BLaER1 treated with 17β-estradiol and CSF1 and Interleukin-3, amounts not matched to agents 10 nM and 100 nM (cell line): ENCODE measurements at regions not wholly inside any gene's neighbourhood (a gene's known extent, or its start where the extent isn't known, plus 50 kb on each side); places are given as distances from the start of the nearest gene placed in this dataset.
"Not testable (repeated sequence)": the region's sequence is repeated elsewhere in the genome, so short reads cannot be mapped to it uniquely, and the experiment has no call there.

Experiments used
- H3K27ac ChIP-seq, 11 experiments: shearing (Covaris generic); formaldehyde crosslinking; 2 replicates each; pipeline ENCODE4 v1.8.1; 2022
- H3K27me3 ChIP-seq, 11 experiments: shearing (Covaris generic); formaldehyde crosslinking; 2 replicates each; pipeline ENCODE4 v1.8.1; 2022
- H3K36me3 ChIP-seq, 11 experiments: shearing (Covaris generic); formaldehyde crosslinking; 2 replicates each; pipeline ENCODE4 v1.8.1; 2022
- H3K4me1 ChIP-seq, 10 experiments: shearing (Covaris generic); formaldehyde crosslinking; 2 replicates each; pipeline ENCODE4 v1.8.1; 2022
- H3K4me2 ChIP-seq, 11 experiments: shearing (Covaris generic); formaldehyde crosslinking; 2 replicates each; pipeline ENCODE4 v1.8.1; 2022
- H3K4me3 ChIP-seq, 10 experiments: shearing (Covaris generic); formaldehyde crosslinking; 2 replicates each; pipeline ENCODE4 v1.8.1; 2022
- H3K9ac ChIP-seq, 11 experiments: shearing (Covaris generic); formaldehyde crosslinking; 2 replicates each; pipeline ENCODE4 v1.8.1; 2022
- H3K9me3 ChIP-seq, 11 experiments: shearing (Covaris generic); formaldehyde crosslinking; replicated peaks in 1 of 11; 2 replicates each; pipeline ENCODE4 v1.8.1; 2022
- H4K20me1 ChIP-seq, 11 experiments: shearing (Covaris generic); formaldehyde crosslinking; 2 replicates each; pipeline ENCODE4 v1.8.1; 2022
- Cebpa-rat ChIP-seq, 11 experiments: shearing (Covaris generic); IDR thresholded peaks; 2 replicates each; pipeline ENCODE4 v1.8.1; 2022

DNA sequence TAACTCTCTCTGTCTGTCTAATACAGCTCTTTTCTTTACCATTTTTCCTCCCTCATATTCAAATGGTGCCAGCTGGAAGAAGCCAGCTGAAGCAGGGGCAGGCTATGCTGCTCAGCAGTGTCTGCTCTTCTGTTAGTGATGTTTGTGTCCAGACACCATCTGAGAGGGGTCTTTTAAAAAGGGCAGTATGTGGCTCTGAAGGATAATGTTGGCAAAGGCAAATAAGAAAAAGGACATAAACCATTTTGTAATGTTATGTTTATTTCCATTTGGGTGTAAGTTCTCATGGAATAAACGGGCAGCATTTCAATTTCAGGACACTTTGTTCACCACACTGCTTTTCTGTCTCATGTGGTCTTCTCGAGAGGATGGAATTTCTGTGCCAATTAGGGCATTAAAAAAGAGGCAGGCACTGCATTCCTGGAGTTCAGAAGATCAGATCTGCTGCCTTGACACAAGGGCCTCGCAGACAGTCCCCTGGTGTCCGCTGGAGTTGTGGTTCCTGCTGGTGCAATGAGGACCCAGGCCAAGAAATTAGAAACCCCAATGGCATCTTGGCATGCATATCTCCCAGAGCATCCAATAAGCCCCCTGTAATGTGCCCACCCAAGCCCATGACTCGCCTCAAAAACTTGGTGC, 109.0 kb upstream of the ELMO1 start:
- H3K36me3 ChIP-seq: no peaks in the 10 kb centered on the region
- no peak for TF ChIP-seq Cebpa-rat (IDR thresholded peaks at IDR 0.05)
- H3K27ac ChIP-seq: no peak overlapping the region
- H4K20me1 ChIP-seq: no peaks in the 10 kb centered on the region
- H3K4me2 ChIP-seq: no peak overlapping the region
- H3K4me1 ChIP-seq: no peaks in the 10 kb centered on the region
- H3K9ac ChIP-seq: no peak overlapping the region
- H3K9me3 ChIP-seq: peaks cover 0 to 7% (median 6%) of the 10 kb centered on the region in 11 experiments; a peak in 6 of 22 replicates
- no peaks in the 10 kb centered on the region for H3K27me3 ChIP-seq
- no peak overlapping the region for H3K4me3 ChIP-seq

DNA sequence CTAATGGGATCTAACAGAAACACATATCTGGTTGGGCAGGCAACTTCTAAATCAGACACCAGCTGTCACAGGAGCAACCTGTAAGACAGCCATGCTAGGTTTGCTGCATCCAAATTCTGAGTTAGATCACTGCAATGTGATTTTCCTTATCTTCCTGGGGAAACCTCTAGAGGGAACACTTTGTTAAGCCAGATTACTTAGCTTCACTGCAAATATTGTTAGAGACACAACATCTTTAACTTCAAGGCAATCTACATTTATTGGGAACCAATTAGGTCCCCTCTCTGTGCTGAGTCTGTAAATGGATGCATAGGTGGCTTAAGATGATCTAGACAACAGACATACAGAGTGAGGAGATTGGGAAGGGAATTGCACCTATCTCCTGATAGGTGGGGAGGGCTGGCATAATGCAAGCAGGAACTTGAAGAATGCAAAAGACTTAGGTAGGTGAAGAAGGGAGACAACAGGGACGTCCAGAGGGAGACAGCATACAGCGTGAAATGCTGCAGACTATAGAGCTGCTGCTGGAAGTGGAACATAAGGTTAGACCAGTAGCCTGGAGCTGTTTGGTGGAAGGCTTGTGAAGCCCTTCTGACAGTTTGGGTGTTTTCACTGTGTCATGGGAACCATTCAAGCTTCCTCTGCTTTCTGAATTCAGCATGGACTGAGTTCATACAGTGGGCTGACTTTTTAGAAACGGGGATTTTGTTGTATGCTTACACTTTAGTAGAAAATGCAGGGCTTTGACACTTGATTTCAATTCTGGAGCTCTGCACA, 109.8 kb upstream of the ELMO1 start:
- no peak overlapping the region for H3K9ac ChIP-seq
- H4K20me1 ChIP-seq: no peaks in the 10 kb centered on the region
- H3K4me1 ChIP-seq: no peaks in the 10 kb centered on the region
- H3K36me3 ChIP-seq: no peaks in the 10 kb centered on the region
- no peak for TF ChIP-seq Cebpa-rat (IDR thresholded peaks at IDR 0.05)
- no peak overlapping the region for H3K4me3 ChIP-seq
- H3K9me3 ChIP-seq: peaks cover 0 to 7% (median 6%) of the 10 kb centered on the region in 11 experiments; a peak in 6 of 22 replicates
- H3K27ac ChIP-seq: no peak overlapping the region
- no peaks in the 10 kb centered on the region for H3K27me3 ChIP-seq
- no peak overlapping the region for H3K4me2 ChIP-seq

- TF ChIP-seq Cebpa-rat (IDR thresholded peaks at IDR 0.05): no peak
- H3K4me1 ChIP-seq: peaks cover 0 to 10% (median 4%) of the 10 kb centered on the region in 10 experiments; a peak in 6 of 20 replicates
- H3K9me3 ChIP-seq: no peaks in the 10 kb centered on the region
- no peaks in the 10 kb centered on the region for H4K20me1 ChIP-seq
- no peaks in the 10 kb centered on the region for H3K27me3 ChIP-seq
- no peaks in the 10 kb centered on the region for H3K36me3 ChIP-seq
- H3K9ac ChIP-seq: no peak overlapping the region
- H3K4me3 ChIP-seq: no peak overlapping the region
- no peak overlapping the region for H3K4me2 ChIP-seq
- no peak overlapping the region for H3K27ac ChIP-seq
Measured at GRCh38 chr7:37570145-37570544, 113.4 kb upstream of the GPR141 start.

- Histone ChIP-seq H3K4me3 (no peak overlapping the region), H4K20me1 (no peaks in the 10 kb centered on the region), H3K4me2 (peak overlapping the region in 4 of 11 experiments; percentile 25 to 44 (median 32); a peak in 4 of 22 replicates), H3K4me1 (peaks cover 0 to 10% (median 3%) of the 10 kb centered on the region in 10 experiments; a peak in 6 of 20 replicates), H3K9ac (no peak overlapping the region), H3K36me3 (no peaks in the 10 kb centered on the region), H3K27me3 (no peaks in the 10 kb centered on the region), H3K27ac (no peak overlapping the region), H3K9me3 (no peaks in the 10 kb centered on the region)
- no peak for TF ChIP-seq Cebpa-rat (IDR thresholded peaks at IDR 0.05)
Measured at GRCh38 chr7:37571806-37572205, 111.8 kb upstream of the GPR141 start.

DNA sequence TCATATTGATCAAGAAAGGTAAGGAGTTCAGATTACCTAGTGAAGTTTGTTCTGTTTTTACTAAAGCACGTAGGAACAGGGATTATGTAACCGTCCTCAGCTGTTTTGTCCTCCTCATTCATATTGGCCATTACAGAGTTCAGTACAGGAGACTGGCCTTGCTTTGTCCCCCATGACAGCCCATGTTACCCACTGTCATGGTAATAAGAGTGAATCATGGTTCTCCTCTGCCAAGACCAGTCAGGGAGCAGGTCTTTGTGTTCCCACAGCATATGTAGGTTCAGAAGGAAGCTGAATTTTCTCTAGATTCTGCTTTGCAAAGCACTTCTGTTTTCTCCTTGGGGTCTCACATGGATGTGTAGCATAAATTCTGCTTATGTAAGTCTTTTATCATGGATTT, 106.2 kb upstream of the GPR141 start:
- Histone ChIP-seq H3K4me3 (no peak overlapping the region), H3K36me3 (no peaks in the 10 kb centered on the region), H3K9ac (no peak overlapping the region), H3K27ac (no peak overlapping the region), H3K27me3 (no peaks in the 10 kb centered on the region), H3K4me1 (no peaks in the 10 kb centered on the region), H3K9me3 (no peaks in the 10 kb centered on the region), H3K4me2 (no peak overlapping the region), H4K20me1 (no peaks in the 10 kb centered on the region)
- TF ChIP-seq Cebpa-rat (IDR thresholded peaks at IDR 0.05): no peak

DNA sequence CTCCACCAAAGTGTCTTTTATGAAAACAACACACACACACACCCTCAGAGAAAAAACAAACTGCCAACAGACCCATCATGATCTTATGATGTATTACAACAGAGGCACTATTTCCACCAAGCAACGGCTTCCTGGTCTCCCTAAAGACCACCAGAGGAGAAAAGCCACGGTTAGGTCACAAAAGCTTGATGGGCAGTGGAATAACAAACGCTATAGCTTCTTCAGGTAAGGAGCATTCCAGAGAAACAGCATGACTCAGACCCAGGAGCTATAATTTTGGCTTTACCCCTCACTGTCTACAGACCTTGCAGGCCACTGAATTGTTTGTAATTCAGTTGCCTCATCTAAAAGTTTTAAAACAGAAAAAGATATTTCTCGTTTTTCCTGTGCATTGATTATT, 105.7 kb upstream of the GPR141 start:
- H3K4me3 ChIP-seq: no peak overlapping the region
- H3K36me3 ChIP-seq: no peaks in the 10 kb centered on the region
- TF ChIP-seq Cebpa-rat (IDR thresholded peaks at IDR 0.05): no peak
- H3K27me3 ChIP-seq: no peaks in the 10 kb centered on the region
- H3K9me3 ChIP-seq: no peaks in the 10 kb centered on the region
- no peaks in the 10 kb centered on the region for H4K20me1 ChIP-seq
- no peaks in the 10 kb centered on the region for H3K4me1 ChIP-seq
- no peak overlapping the region for H3K27ac ChIP-seq
- H3K4me2 ChIP-seq: no peak overlapping the region
- no peak overlapping the region for H3K9ac ChIP-seq

- H3K27me3 ChIP-seq: no peaks in the 10 kb centered on the region
- H3K4me2 ChIP-seq: no peak overlapping the region
- H3K36me3 ChIP-seq: no peaks in the 10 kb centered on the region
- H4K20me1 ChIP-seq: no peaks in the 10 kb centered on the region
- no peak overlapping the region for H3K27ac ChIP-seq
- H3K9me3 ChIP-seq: no peaks in the 10 kb centered on the region
- H3K4me1 ChIP-seq: no peaks in the 10 kb centered on the region
- no peak overlapping the region for H3K4me3 ChIP-seq
- no peak overlapping the region for H3K9ac ChIP-seq
- no peak for TF ChIP-seq Cebpa-rat (IDR thresholded peaks at IDR 0.05)
Measured at GRCh38 chr7:37578350-37578749, 105.2 kb upstream of the GPR141 start.

DNA sequence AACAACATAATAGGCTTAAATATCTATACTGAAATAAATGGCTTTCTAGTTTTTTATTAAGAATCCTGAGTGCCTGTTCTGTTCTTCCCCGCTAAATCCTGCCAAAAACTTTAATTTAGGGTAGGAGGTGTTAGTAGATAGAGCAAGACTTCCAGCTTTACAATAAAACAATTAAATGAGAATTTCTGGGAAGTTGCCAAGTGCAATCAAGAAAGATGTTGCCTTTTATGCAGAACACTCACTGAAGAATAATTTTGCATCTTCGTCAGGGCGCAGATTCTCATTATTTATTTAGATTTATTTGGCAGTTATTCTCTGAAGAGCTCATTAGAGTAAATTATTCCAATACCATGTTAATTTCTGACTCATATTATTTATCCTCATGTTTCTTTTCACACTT, 103.2 kb upstream of the GPR141 start:
- Histone ChIP-seq H3K4me2 (no peak overlapping the region), H3K27me3 (no peaks in the 10 kb centered on the region), H3K9ac (no peak overlapping the region), H4K20me1 (no peaks in the 10 kb centered on the region), H3K27ac (no peak overlapping the region), H3K4me1 (peaks cover 0 to 7% (median 0%) of the 10 kb centered on the region in 10 experiments; a peak in 2 of 20 replicates), H3K36me3 (no peaks in the 10 kb centered on the region), H3K9me3 (no peaks in the 10 kb centered on the region), H3K4me3 (no peak overlapping the region)
- TF ChIP-seq Cebpa-rat (IDR thresholded peaks at IDR 0.05): no peak

- not testable (repeated sequence) for H3K27ac ChIP-seq, H4K20me1 ChIP-seq, H3K9me3 ChIP-seq, H3K27me3 ChIP-seq, H3K4me1 ChIP-seq, H3K4me3 ChIP-seq, H3K9ac ChIP-seq, H3K36me3 ChIP-seq
- peak overlapping the region in 1 of 11 experiments; percentile 25; a peak in 1 of 22 replicates for H3K4me2 ChIP-seq
Measured at GRCh38 chr7:37584651-37585463, 98.7 kb upstream of the GPR141 start.
